ENCODE measurements at regions not wholly inside any gene's neighbourhood (a gene's known extent, or its start where the extent isn't known, plus 50 kb on each side); places are given as distances from the start of the nearest gene placed in this dataset.

GRCh38 chr4:30525662-30526315, 194.4 kb upstream of the PCDH7 start:
- H3K9me3 ChIP-seq, result no peaks in the 10 kb centered on the region
- H3K4me3 ChIP-seq, result no peak overlapping the region
- 74% methylated on average over 5 of the region's 5 CpGs for WGBS
- no peaks in the 10 kb centered on the region for H3K4me1 ChIP-seq
- no peak overlapping the region for H3K27ac ChIP-seq
- DNase-seq (ENCODE audit: low spot score in 2 of 2), result no peak
- H3K27me3 ChIP-seq, result no peaks in the 10 kb centered on the region
- no peaks in the 10 kb centered on the region for H3K36me3 ChIP-seq
- TF ChIP-seq POLR2A (IDR thresholded peaks at IDR 0.05), result no peak
- no peak for TF ChIP-seq CTCF (IDR thresholded peaks at IDR 0.05)
- TF ChIP-seq POLR2AphosphoS5 (IDR thresholded peaks at IDR 0.05), result no peak
- no peak for TF ChIP-seq EP300 (IDR thresholded peaks at IDR 0.05)

DNA sequence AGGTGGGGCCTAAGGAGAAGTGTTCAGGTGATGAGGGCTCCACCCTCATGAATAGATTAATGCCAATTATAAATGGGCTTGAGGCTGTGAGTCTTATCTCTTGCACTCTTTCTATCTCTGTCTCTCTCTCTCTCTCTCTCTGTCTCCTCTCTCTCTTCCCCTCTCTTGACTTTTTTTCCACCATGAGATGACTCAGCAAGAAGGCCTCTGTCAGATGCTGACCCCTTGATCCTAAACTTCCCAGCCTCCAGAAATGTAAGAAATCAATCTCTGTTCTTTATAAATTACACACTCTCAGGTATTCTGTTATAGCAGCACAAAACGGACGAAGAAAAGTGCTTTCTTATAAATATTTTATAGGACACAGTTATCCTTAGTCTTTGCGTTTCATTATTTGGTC, 184.9 kb upstream of the PCDH7 start:
- 95% methylated on average over 3 of the region's 3 CpGs for WGBS
- no peaks in the 10 kb centered on the region for H3K9me3 ChIP-seq
- no peak overlapping the region for H3K27ac ChIP-seq
- H3K4me3 ChIP-seq, result no peak overlapping the region
- DNase-seq (ENCODE audit: low spot score in 2 of 2), result no peak
- H3K36me3 ChIP-seq, result no peaks in the 10 kb centered on the region
- H3K27me3 ChIP-seq, result no peaks in the 10 kb centered on the region
- TF ChIP-seq CTCF (IDR thresholded peaks at IDR 0.05), result no peak
- no peak for TF ChIP-seq POLR2A (IDR thresholded peaks at IDR 0.05)
- TF ChIP-seq EP300 (IDR thresholded peaks at IDR 0.05), result no peak
- TF ChIP-seq POLR2AphosphoS5 (IDR thresholded peaks at IDR 0.05), result no peak
- H3K4me1 ChIP-seq, result no peaks in the 10 kb centered on the region

DNA sequence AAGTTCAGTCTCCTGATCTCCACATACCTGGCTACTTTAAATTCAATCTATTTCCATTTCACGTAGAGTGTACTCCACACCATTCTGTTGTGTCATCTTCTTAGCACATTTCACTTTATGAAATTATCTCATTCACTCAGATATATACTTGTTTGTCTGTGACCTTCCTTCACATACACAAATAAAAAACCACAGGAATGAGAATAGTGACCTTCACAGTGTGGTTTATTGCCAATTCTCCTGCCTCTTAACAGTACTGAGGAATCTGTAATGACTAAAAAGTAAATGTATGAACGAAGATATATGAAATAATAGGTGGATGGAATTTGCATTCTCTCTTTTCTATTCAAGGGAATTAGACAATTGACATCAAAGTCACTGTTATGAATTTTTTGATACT, 183.9 kb upstream of the PCDH7 start:
- DNase-seq (ENCODE audit: low spot score in 2 of 2), result no peak
- TF ChIP-seq CTCF (IDR thresholded peaks at IDR 0.05), result no peak
- Histone ChIP-seq H3K27ac (no peak overlapping the region), H3K9me3 (no peaks in the 10 kb centered on the region), H3K4me3 (no peak overlapping the region), H3K27me3 (no peaks in the 10 kb centered on the region), H3K36me3 (no peaks in the 10 kb centered on the region), H3K4me1 (no peaks in the 10 kb centered on the region)
- WGBS, result 75% methylated on average over 2 of the region's 2 CpGs

DNA sequence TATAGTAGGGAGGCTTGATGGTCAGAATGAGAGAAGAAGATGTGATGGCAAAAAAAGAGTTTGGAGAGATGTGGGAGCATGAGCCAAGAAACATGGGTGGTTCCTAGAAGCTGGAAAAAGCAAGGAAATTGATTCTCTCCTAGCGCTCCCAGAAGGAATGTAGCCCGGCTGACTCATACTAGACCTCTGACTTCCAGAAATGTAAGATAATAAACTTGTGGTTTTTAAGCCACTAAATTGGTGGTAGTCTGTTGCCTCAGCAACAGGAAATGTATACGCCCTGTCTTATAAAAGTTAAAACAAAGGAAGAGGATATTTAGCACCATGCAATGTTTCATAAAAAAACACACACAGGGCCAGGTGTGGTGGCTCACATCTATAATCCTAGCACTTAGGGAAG, 182.7 kb upstream of the PCDH7 start:
- TF ChIP-seq POLR2AphosphoS5 (IDR thresholded peaks at IDR 0.05) (no peak), CTCF (IDR thresholded peaks at IDR 0.05) (no peak), POLR2A (IDR thresholded peaks at IDR 0.05) (no peak), EP300 (IDR thresholded peaks at IDR 0.05) (no peak)
- no peaks in the 10 kb centered on the region for H3K4me1 ChIP-seq
- WGBS, result 15% methylated on average over 3 of the region's 3 CpGs

GRCh38 chr4:30538794-30539193, 181.4 kb upstream of the PCDH7 start:
- H3K27me3 ChIP-seq, result no peaks in the 10 kb centered on the region
- no peak overlapping the region for H3K4me3 ChIP-seq
- H3K36me3 ChIP-seq, result no peaks in the 10 kb centered on the region
- TF ChIP-seq POLR2A (IDR thresholded peaks at IDR 0.05), result no peak
- no peaks in the 10 kb centered on the region for H3K4me1 ChIP-seq
- no peaks in the 10 kb centered on the region for H3K9me3 ChIP-seq
- WGBS, result 85% methylated on average over 5 of the region's 5 CpGs
- no peak for DNase-seq (ENCODE audit: low spot score in 2 of 2)
- H3K27ac ChIP-seq, result no peak overlapping the region

More for the DNA sequence above, 182.7 kb upstream of the PCDH7 start:
- H3K27me3 ChIP-seq, result no peaks in the 10 kb centered on the region
- DNase-seq (ENCODE audit: low spot score in 2 of 2), result no peak
- no peaks in the 10 kb centered on the region for H3K9me3 ChIP-seq
- no peak overlapping the region for H3K27ac ChIP-seq
- no peak overlapping the region for H3K4me3 ChIP-seq
- no peaks in the 10 kb centered on the region for H3K36me3 ChIP-seq

GRCh38 chr4:30543057-30543456, 177.1 kb upstream of the PCDH7 start:
- TF ChIP-seq POLR2AphosphoS5 (IDR thresholded peaks at IDR 0.05) (no peak), EP300 (IDR thresholded peaks at IDR 0.05) (no peak), CTCF (IDR thresholded peaks at IDR 0.05) (no peak), POLR2A (IDR thresholded peaks at IDR 0.05) (no peak)
- H3K27me3 ChIP-seq, result no peaks in the 10 kb centered on the region
- no peaks in the 10 kb centered on the region for H3K9me3 ChIP-seq
- no peaks in the 10 kb centered on the region for H3K36me3 ChIP-seq
- H3K4me3 ChIP-seq, result no peak overlapping the region
- 79% methylated on average over 1 of the region's 1 CpG for WGBS
- H3K27ac ChIP-seq, result no peak overlapping the region
- DNase-seq (ENCODE audit: low spot score in 2 of 2), result no peak
- no peaks in the 10 kb centered on the region for H3K4me1 ChIP-seq

Measured in suprapubic skin (tissue), 4 donors.